ENCODE measurements at regions not wholly inside any gene's neighbourhood (a gene's known extent, or its start where the extent isn't known, plus 50 kb on each side); places are given as distances from the start of the nearest gene placed in this dataset.

- Histone ChIP-seq H3K4me1 (replicated peaks) (no peaks in the 10 kb centered on the region), H3K27me3 (replicated peaks) (no peaks in the 10 kb centered on the region), H3K9me3 (replicated peaks) (peaks cover 3% of the 10 kb centered on the region; the same call in 1 of the 2 replicates), H3K36me3 (no peaks in the 10 kb centered on the region), H3K4me3 (no peak overlapping the region), H3K27ac (no peak overlapping the region)
- no peak for DNase-seq (ENCODE audit: low read depth in 1 of 2, low spot score in 2 of 2)
Observed at GRCh38 chr21:17343055-17343454, 169.8 kb upstream of the CXADR start.

GRCh38 chr21:17348357-17348756 lies 164.5 kb upstream of the CXADR start:
- Histone ChIP-seq H3K27me3 (replicated peaks) (no peaks in the 10 kb centered on the region), H3K36me3 (no peaks in the 10 kb centered on the region), H3K27ac (no peak overlapping the region), H3K9me3 (replicated peaks) (no peaks in the 10 kb centered on the region), H3K4me1 (replicated peaks) (no peaks in the 10 kb centered on the region), H3K4me3 (no peak overlapping the region)
- no peak for DNase-seq (ENCODE audit: low read depth in 1 of 2, low spot score in 2 of 2)

GRCh38 chr21:17348849-17349248 lies 164.0 kb upstream of the CXADR start:
- Histone ChIP-seq H3K4me1 (replicated peaks) (no peaks in the 10 kb centered on the region), H3K36me3 (no peaks in the 10 kb centered on the region), H3K9me3 (replicated peaks) (no peaks in the 10 kb centered on the region), H3K27ac (no peak overlapping the region), H3K4me3 (no peak overlapping the region), H3K27me3 (replicated peaks) (no peaks in the 10 kb centered on the region)
- DNase-seq (ENCODE audit: low read depth in 1 of 2, low spot score in 2 of 2), result no peak

- Histone ChIP-seq H3K36me3 (no peaks in the 10 kb centered on the region), H3K4me3 (no peak overlapping the region), H3K27me3 (replicated peaks) (no peaks in the 10 kb centered on the region), H3K4me1 (replicated peaks) (no peaks in the 10 kb centered on the region), H3K27ac (no peak overlapping the region), H3K9me3 (replicated peaks) (no peaks in the 10 kb centered on the region)
- DNase-seq (ENCODE audit: low read depth in 1 of 2, low spot score in 2 of 2), result no peak
Observed at GRCh38 chr21:17351766-17352165, 161.1 kb upstream of the CXADR start.

- H3K27ac ChIP-seq, result no peak overlapping the region
- H3K36me3 ChIP-seq, result no peaks in the 10 kb centered on the region
- H3K4me3 ChIP-seq, result no peak overlapping the region
- no peak for DNase-seq (ENCODE audit: low read depth in 1 of 2, low spot score in 2 of 2)
- no peaks in the 10 kb centered on the region for H3K4me1 ChIP-seq (replicated peaks)
- no peaks in the 10 kb centered on the region for H3K9me3 ChIP-seq (replicated peaks)
- H3K27me3 ChIP-seq (replicated peaks), result no peaks in the 10 kb centered on the region
Observed at GRCh38 chr21:17352996-17353655, 159.7 kb upstream of the CXADR start.

- no peaks in the 10 kb centered on the region for H3K9me3 ChIP-seq (replicated peaks)
- no peaks in the 10 kb centered on the region for H3K4me1 ChIP-seq (replicated peaks)
- DNase-seq (ENCODE audit: low read depth in 1 of 2, low spot score in 2 of 2), result no peak
- H3K4me3 ChIP-seq, result no peak overlapping the region
- no peaks in the 10 kb centered on the region for H3K27me3 ChIP-seq (replicated peaks)
- no peak overlapping the region for H3K27ac ChIP-seq
- H3K36me3 ChIP-seq, result no peaks in the 10 kb centered on the region
Observed at GRCh38 chr21:17359781-17360180, 153.1 kb upstream of the CXADR start.

GRCh38 chr21:17368748-17369363 lies 144.0 kb upstream of the CXADR start:
- H3K27me3 ChIP-seq (replicated peaks), result no peaks in the 10 kb centered on the region
- no peaks in the 10 kb centered on the region for H3K36me3 ChIP-seq
- H3K9me3 ChIP-seq (replicated peaks), result no peaks in the 10 kb centered on the region
- no peak for DNase-seq (ENCODE audit: low read depth in 1 of 2, low spot score in 2 of 2)
- no peak overlapping the region for H3K27ac ChIP-seq
- H3K4me1 ChIP-seq (replicated peaks), result peaks cover 9% of the 10 kb centered on the region
- H3K4me3 ChIP-seq, result no peak overlapping the region

- DNase-seq (ENCODE audit: low read depth in 1 of 2, low spot score in 2 of 2), result no peak
- no peaks in the 10 kb centered on the region for H3K27me3 ChIP-seq (replicated peaks)
- no peaks in the 10 kb centered on the region for H3K9me3 ChIP-seq (replicated peaks)
- peaks cover 9% of the 10 kb centered on the region for H3K4me1 ChIP-seq (replicated peaks)
- H3K36me3 ChIP-seq, result no peaks in the 10 kb centered on the region
- H3K4me3 ChIP-seq, result no peak overlapping the region
- no peak overlapping the region for H3K27ac ChIP-seq
Observed at GRCh38 chr21:17370263-17370662, 142.6 kb upstream of the CXADR start.

- H3K27ac ChIP-seq, result peak overlapping the region; percentile 39
- H3K36me3 ChIP-seq, result no peaks in the 10 kb centered on the region
- peak in 1 of 2 experiments; percentile 1 for DNase-seq (ENCODE audit: low read depth in 1 of 2, low spot score in 2 of 2)
Observed at GRCh38 chr21:17370916-17371315, 141.9 kb upstream of the CXADR start.

GRCh38 chr21:17371450-17371849 lies 141.4 kb upstream of the CXADR start:
- DNase-seq (ENCODE audit: low read depth in 1 of 2, low spot score in 2 of 2), result peak in 1 of 2 experiments; percentile 52

More at GRCh38 chr21:17370916-17371315, 141.9 kb upstream of the CXADR start:
- Histone ChIP-seq H3K4me3 (no peak overlapping the region), H3K27me3 (replicated peaks) (no peaks in the 10 kb centered on the region), H3K4me1 (replicated peaks) (peaks cover 9% of the 10 kb centered on the region), H3K9me3 (replicated peaks) (no peaks in the 10 kb centered on the region)

GRCh38 chr21:17372200-17372599 lies 140.6 kb upstream of the CXADR start:
- Histone ChIP-seq H3K4me1 (replicated peaks) (peaks cover 9% of the 10 kb centered on the region), H3K4me3 (no peak overlapping the region), H3K36me3 (no peaks in the 10 kb centered on the region), H3K9me3 (replicated peaks) (no peaks in the 10 kb centered on the region), H3K27me3 (replicated peaks) (no peaks in the 10 kb centered on the region), H3K27ac (peak overlapping the region; percentile 19; the same call in 1 of the 2 replicates)
- DNase-seq (ENCODE audit: low read depth in 1 of 2, low spot score in 2 of 2), result no peak

More at GRCh38 chr21:17371450-17371849, 141.4 kb upstream of the CXADR start:
- Histone ChIP-seq H3K9me3 (replicated peaks) (no peaks in the 10 kb centered on the region), H3K4me1 (replicated peaks) (peaks cover 9% of the 10 kb centered on the region), H3K4me3 (no peak overlapping the region), H3K27ac (peak overlapping the region; percentile 39), H3K36me3 (no peaks in the 10 kb centered on the region), H3K27me3 (replicated peaks) (no peaks in the 10 kb centered on the region)

GRCh38 chr21:17386498-17386897 lies 126.3 kb upstream of the CXADR start:
- Histone ChIP-seq H3K9me3 (replicated peaks) (no peaks in the 10 kb centered on the region), H3K4me3 (no peak overlapping the region), H3K27me3 (replicated peaks) (no peaks in the 10 kb centered on the region), H3K4me1 (replicated peaks) (no peaks in the 10 kb centered on the region), H3K36me3 (no peaks in the 10 kb centered on the region), H3K27ac (no peak overlapping the region)
- no peak for DNase-seq (ENCODE audit: low read depth in 1 of 2, low spot score in 2 of 2)

- Histone ChIP-seq H3K36me3 (no peaks in the 10 kb centered on the region), H3K27ac (no peak overlapping the region), H3K4me3 (no peak overlapping the region), H3K4me1 (replicated peaks) (no peaks in the 10 kb centered on the region), H3K27me3 (replicated peaks) (no peaks in the 10 kb centered on the region), H3K9me3 (replicated peaks) (no peaks in the 10 kb centered on the region)
- peak in 1 of 2 experiments; percentile 48 for DNase-seq (ENCODE audit: low read depth in 1 of 2, low spot score in 2 of 2)
Observed at GRCh38 chr21:17387030-17387617, 125.7 kb upstream of the CXADR start.

- DNase-seq (ENCODE audit: low read depth in 1 of 2, low spot score in 2 of 2), result no peak
- H3K36me3 ChIP-seq, result no peaks in the 10 kb centered on the region
Observed at GRCh38 chr21:17388226-17388625, 124.6 kb upstream of the CXADR start.

More at GRCh38 chr21:17388226-17388625, 124.6 kb upstream of the CXADR start:
- Histone ChIP-seq H3K9me3 (replicated peaks) (no peaks in the 10 kb centered on the region), H3K4me3 (no peak overlapping the region), H3K27ac (no peak overlapping the region), H3K27me3 (replicated peaks) (no peaks in the 10 kb centered on the region), H3K4me1 (replicated peaks) (no peaks in the 10 kb centered on the region)
